Activated CD4-positive, alpha-beta T cell treated with anti-CD3 and anti-CD28 coated beads for 36 hours (primary cell): ENCODE measurements at regions not wholly inside any gene's neighbourhood (a gene's known extent, or its start where the extent isn't known, plus 50 kb on each side); places are given as distances from the start of the nearest gene placed in this dataset.

Source experiments
- ATAC-seq: fragments of 200-7000 bp; cut with Tn5 transposase; one replicate; pipeline ENCODE4 v1.10.0; 2021; ENCODE audit warnings: mild to moderate bottlenecking, moderate library complexity
- CTCF ChIA-PET: fragments of 350-600 bp; sonication (Branson Sonifier 250); formaldehyde crosslinking; loops from one replicate; lab custom pipeline; 2021; ENCODE audit warnings: antibody characterized with exemption; lab: Charles Lee
- POLR2A ChIA-PET: fragments of 350-600 bp; sonication (Branson Sonifier 250); formaldehyde crosslinking; loops from one replicate; lab custom pipeline; 2021; ENCODE audit warnings: antibody characterized with exemption, inconsistent platforms; lab: Charles Lee
- DNase-seq: peaks from one replicate; pipeline ENCODE4 v3.0.0-alpha.2; 2020
- H3K27ac Mint-ChIP-seq: one replicate; pipeline ENCODE4 v1.8.0; 2021; ENCODE audit warnings: mixed read lengths
- H3K27me3 Mint-ChIP-seq: one replicate; pipeline ENCODE4 v1.8.0; 2021; ENCODE audit warnings: mixed read lengths
- H3K36me3 Mint-ChIP-seq: one replicate; pipeline ENCODE4 v1.8.0; 2021; ENCODE audit warnings: low read depth, mixed read lengths
- H3K4me1 Mint-ChIP-seq: one replicate; pipeline ENCODE4 v1.8.0; 2021; ENCODE audit warnings: mixed read lengths
- H3K4me3 Mint-ChIP-seq: one replicate; pipeline ENCODE4 v1.8.0; 2021; ENCODE audit warnings: mild to moderate bottlenecking, moderate library complexity, mixed read lengths
- H3K9me3 Mint-ChIP-seq: one replicate; pipeline ENCODE4 v1.8.0; 2021; ENCODE audit warnings: low read depth, mixed read lengths
- intact Hi-C, 2 experiments: fragments of 100-400 bp; cut with DNase I in 1 of 2; cut with micrococcal nuclease in 1 of 2; formaldehyde crosslinking; loops; one replicate each; pipeline versions ENCODE4 v1.14.2 to v1.15.1; 2022 to 2024; cut with DNase I, micrococcal nuclease

DNA sequence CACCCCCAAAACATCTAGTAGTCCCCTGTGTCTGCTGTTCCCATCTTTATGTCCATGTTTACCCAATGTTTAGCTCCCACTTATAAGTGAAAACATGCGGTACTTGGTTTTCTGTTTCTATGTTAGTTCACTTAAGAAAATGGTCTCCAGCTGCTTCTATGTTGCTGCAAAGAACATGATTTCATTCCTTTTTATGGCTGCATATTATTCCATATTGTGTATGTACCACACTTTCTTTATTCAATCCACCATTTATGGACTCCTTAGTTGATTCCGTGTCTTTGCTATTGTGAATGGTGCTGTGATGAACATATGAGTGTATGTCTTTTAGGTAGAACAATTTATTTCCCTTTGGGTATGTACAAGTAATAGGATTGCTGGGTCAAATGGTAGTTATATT lies 51.2 kb downstream of the GRK7 start:
- ChIA-PET CTCF (interaction anchor here (0.8 kb wide), 1 partner anchor 61 kb away, joined by 3 read pairs; no protein-coding TSS in a partner anchor), POLR2A (no interaction called here)
- Mint-ChIP-seq H3K27ac (no peak overlapping the region), H3K27me3 (peaks cover 10% of the 10 kb centered on the region), H3K36me3 (no peaks in the 10 kb centered on the region), H3K4me3 (no peak overlapping the region), H3K9me3 (peaks cover 4% of the 10 kb centered on the region), H3K4me1 (peaks cover 3% of the 10 kb centered on the region)
- DNase-seq (no peak), ATAC-seq (no peak)
- intact Hi-C loops, result no loop called here

DNA sequence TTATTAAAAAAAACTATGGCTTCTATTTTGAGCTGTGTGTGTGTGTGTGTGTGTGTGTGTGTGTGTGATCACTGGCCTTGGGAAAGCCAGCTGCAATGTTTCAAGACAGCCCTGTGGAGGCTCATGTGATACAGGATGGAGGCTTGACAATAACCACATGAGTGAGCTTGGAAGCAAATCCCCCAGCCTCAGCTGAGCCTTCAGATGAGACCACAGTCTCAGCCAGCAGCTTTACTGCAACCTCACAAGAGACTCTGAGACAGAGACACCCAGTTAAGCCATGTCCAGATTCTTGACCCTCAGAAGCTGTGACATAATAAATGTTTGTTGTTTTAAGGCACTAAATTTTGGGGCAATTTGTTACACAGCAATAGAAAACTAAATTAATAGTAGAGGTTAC lies 52.5 kb downstream of the GRK7 start:
- ATAC-seq (no peak), DNase-seq (no peak)
- intact Hi-C loops, result no loop called here
- H3K36me3 Mint-ChIP-seq, result no peaks in the 10 kb centered on the region
- H3K9me3 Mint-ChIP-seq, result peaks cover 4% of the 10 kb centered on the region
- H3K27ac Mint-ChIP-seq, result no peak overlapping the region
- ChIA-PET CTCF (no interaction called here), POLR2A (no interaction called here)
- H3K4me1 Mint-ChIP-seq, result peaks cover 3% of the 10 kb centered on the region
- H3K27me3 Mint-ChIP-seq, result peaks cover 10% of the 10 kb centered on the region
- H3K4me3 Mint-ChIP-seq, result no peak overlapping the region

DNA sequence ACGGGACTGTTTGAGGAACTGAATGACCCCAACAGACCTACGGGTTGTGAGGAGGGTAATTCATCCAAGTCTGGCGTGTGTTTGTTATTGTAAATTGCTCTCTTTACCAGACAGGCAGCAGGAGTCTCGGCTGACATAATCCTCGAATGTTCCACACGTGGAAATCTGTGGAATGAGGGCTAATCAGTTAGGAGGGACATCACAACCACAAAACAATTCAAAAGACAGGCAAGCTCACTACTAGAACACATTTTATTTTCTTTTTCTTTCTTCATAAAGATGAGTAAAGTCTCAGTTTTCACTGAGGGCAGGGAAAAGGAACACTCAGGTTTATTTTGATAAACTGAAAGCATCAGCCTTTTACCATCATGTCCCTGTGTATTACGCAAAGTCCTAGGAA lies 53.8 kb downstream of the GRK7 start:
- DNase-seq, result no peak
- peaks cover 3% of the 10 kb centered on the region for H3K4me1 Mint-ChIP-seq
- H3K27ac Mint-ChIP-seq, result no peak overlapping the region
- intact Hi-C loops, result no loop called here
- no peak for ATAC-seq
- peaks cover 10% of the 10 kb centered on the region for H3K27me3 Mint-ChIP-seq
- no peaks in the 10 kb centered on the region for H3K36me3 Mint-ChIP-seq
- no peak overlapping the region for H3K4me3 Mint-ChIP-seq
- ChIA-PET POLR2A (no interaction called here), CTCF (no interaction called here)
- peaks cover 4% of the 10 kb centered on the region for H3K9me3 Mint-ChIP-seq

DNA sequence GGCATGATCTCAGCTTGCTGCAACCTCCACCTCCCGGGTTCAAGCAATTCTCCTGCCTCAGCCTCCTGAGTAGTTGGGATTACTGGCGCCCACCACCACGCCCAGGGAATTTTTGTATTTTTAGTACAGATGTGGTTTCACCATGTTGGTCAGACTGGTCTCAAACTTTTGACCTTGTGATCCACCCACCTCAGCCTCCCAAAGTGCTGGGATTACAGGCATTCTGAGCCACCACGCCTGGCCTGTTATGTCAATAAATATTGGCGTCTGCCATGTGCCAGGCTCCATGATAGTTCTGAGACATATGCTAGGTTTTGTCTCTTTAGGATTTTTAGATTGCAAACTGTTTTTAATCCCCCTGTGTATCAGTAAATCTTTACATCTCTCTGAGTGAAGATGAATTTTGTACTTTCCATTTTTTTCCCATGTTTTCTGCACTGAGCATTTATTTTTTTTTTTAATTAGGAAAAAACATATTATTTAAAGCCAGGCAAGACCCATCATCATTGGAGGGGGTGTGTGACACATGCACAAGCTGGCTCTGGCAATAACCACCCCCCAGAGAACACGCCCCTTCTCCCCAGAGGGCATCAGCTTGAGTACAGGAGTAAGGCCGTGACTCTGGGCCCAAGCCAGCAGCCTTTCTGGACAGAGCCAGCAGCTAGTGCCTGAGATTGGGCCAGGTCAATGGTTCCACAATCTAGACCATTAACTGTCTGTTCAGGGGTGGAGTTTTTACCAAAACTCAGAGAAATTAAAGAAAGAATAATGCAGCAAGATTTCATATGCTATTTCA lies 51.0 kb upstream of the ATP1B3 start:
- Mint-ChIP-seq H3K9me3 (no peaks in the 10 kb centered on the region), H3K36me3 (no peaks in the 10 kb centered on the region), H3K4me3 (no peak overlapping the region), H3K27ac (no peak overlapping the region), H3K27me3 (no peaks in the 10 kb centered on the region), H3K4me1 (no peaks in the 10 kb centered on the region)
- ATAC-seq, result no peak
- CTCF ChIA-PET, result no interaction called here
- no peak for DNase-seq
- intact Hi-C loops, result no loop called here
- POLR2A ChIA-PET, result no interaction called here
